CD4-positive, alpha-beta T cell treated with Interleukin-15 for 4 hours (primary cell): ENCODE measurements at regions not wholly inside any gene's neighbourhood (a gene's known extent, or its start where the extent isn't known, plus 50 kb on each side); places are given as distances from the start of the nearest gene placed in this dataset.
"Not testable (repeated sequence)": the region's sequence is repeated elsewhere in the genome, so short reads cannot be mapped to it uniquely, and the experiment has no call there.

ENCODE experiments used
- DNase-seq: peaks from one replicate; pipeline ENCODE4 v3.0.0-alpha.2; 2020; ENCODE audit warnings: low spot score

- no peak for DNase-seq
These were observed 61.8 kb downstream of the SDR9C7 start for GRCh38 chr12:56872366-56872765.

- no peak for DNase-seq
These were observed 67.0 kb downstream of the SDR9C7 start for GRCh38 chr12:56867216-56867615.

GRCh38 chr12:56866493-56866892, 67.7 kb downstream of the SDR9C7 start:
- no peak for DNase-seq

GRCh38 chr12:56864318-56864717, 69.9 kb downstream of the SDR9C7 start:
- no peak for DNase-seq

- DNase-seq, result no peak
These were observed 70.4 kb downstream of the SDR9C7 start for GRCh38 chr12:56863789-56864188.

- no peak for DNase-seq
These were observed 71.9 kb downstream of the SDR9C7 start for GRCh38 chr12:56862264-56862663.

GRCh38 chr12:56853392-56853978, 80.7 kb downstream of the SDR9C7 start:
- DNase-seq, result not testable (repeated sequence)

- no peak for DNase-seq
These were observed 82.7 kb downstream of the SDR9C7 start for GRCh38 chr12:56851462-56851861.

- no peak for DNase-seq
These were observed 77.8 kb downstream of the HSD17B6 start for GRCh38 chr12:56840922-56841321.

- peak; percentile 4 for DNase-seq
These were observed 76.8 kb downstream of the HSD17B6 start for GRCh38 chr12:56839915-56840325.

GRCh38 chr12:56839489-56839848, 76.3 kb downstream of the HSD17B6 start:
- no peak for DNase-seq

GRCh38 chr12:56838621-56839488, 75.7 kb downstream of the HSD17B6 start:
- DNase-seq, result no peak
